HG02981 (cell line): ENCODE measurements at regions not wholly inside any gene's neighbourhood (a gene's known extent, or its start where the extent isn't known, plus 50 kb on each side); places are given as distances from the start of the nearest gene placed in this dataset.
"Not testable (repeated sequence)": the region's sequence is repeated elsewhere in the genome, so short reads cannot be mapped to it uniquely, and the experiment has no call there.

Experiments
- ATAC-seq: cut with Tn5 transposase; IDR thresholded peaks from one replicate; pipeline ENCODE4 v1.9.1; 2021; ENCODE audit warnings: mild to moderate bottlenecking, moderate library complexity; ENCODE audit not compliant: unreplicated experiment

DNA sequence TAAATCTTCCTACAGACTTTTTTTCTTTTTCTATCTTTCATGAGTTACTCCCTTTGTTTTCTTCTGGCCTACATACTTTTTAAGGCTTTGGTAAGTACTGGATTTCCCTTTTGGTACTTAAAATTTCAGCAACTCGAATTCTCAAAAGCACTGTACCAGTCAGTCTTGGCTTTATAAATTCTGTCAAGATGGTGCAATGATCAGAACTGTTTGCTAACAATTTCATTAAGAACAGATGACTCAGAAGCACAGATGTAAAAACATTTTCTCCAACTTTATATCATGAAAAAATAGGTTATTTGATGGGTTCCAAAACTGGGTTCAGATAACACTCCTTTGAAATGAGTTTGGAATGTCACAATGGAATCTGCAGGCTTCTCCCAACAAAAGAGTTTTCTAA is 1961.8 kb upstream of the FLRT2 start:
- no peak for ATAC-seq

DNA sequence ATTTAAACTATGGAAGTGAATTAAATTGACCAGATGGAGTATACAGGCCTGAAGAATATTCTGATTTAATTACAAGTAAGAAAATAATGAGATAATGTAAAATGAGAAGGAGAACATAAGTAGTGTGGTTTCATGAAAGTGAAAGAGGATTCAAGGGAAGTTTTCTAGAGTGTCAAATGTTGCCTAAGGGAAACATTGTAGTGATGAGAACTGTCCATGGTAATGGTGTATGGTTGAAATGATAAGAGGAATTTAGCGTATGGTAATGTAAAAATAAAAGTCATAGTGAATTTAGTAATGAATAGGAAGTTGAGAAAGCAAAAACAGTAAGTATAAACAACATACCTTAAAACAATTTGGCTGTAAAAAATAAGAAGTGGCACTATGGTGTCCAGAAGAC is 1954.6 kb upstream of the FLRT2 start:
- no peak for ATAC-seq

DNA sequence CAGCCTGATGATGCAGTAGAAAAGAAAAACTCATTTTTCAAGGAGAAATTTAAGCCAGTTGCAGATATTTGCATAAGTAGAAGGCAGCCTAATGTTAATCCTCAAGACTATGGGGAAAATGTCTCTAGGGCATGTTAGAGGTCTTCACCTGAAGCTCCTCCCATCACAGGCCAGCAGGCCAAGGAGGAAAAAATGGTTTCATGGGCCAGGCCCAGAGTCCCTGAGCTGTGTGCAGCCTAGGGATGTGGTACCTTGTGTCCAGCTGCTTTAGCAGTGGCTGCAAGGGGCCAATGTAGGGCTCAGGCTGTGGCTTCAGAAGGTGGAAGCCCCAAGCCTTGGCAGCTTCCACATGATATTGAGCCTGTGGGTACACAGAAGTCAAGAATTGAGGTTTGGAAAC is 1946.7 kb upstream of the FLRT2 start:
- ATAC-seq: no peak

DNA sequence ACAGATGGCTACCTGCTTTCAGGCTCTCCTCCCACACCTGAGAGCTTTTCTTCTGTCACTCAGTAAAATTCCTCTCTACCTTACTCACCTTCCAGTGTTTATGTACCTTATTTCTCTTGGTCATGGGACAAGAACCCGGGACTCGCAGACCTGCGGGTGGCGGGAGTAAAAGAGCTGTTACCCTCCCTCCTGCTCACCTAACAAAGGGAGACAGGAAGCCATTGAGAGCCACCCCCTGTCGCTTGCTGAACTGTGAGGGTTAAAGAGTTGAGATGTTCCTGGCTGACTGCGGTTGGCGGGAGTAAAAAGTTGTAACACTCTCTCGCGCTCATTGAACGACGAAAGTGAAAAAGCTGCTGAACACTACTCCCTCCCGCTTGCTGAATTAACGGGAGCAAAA is 1935.1 kb upstream of the FLRT2 start:
- ATAC-seq: no peak

DNA sequence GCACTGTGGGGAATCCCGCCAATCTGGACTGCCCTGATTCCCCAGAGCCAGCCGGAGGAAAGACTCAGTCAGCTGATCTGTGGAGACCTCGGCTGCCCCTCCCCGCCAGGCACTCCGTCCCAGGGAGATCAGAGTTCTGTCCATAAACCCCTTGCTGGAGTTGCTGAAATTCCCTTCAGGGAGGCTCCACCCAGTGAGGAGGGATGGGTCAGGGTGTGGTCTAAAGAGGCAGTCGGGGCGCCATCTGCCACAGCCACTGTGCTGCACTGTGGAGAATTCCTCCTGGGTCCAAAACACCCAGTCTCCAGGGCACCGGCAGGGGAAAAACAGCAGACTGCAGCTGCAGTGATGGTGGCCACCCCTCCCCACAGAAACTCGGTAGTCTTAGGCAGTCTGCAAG is 1922.3 kb upstream of the FLRT2 start:
- ATAC-seq: no peak

DNA sequence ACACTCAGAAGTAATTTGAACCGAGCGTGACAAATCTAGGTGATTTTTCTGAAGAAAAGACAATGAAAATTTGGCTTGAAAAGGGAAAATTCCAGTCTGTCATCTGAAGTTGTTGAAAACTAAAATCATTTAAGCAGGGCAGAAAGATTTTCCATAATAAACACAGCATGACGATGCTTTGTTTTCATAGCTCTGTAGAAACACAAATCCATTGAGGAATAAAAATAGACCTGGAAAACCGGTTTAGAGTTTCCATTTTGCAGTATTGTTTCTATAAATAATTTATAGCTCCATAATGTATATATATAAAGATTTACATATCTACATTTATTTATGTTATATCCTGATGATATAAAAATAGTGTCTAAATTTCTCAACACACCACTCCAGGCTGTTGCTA is 1918.5 kb upstream of the FLRT2 start:
- no peak for ATAC-seq

DNA sequence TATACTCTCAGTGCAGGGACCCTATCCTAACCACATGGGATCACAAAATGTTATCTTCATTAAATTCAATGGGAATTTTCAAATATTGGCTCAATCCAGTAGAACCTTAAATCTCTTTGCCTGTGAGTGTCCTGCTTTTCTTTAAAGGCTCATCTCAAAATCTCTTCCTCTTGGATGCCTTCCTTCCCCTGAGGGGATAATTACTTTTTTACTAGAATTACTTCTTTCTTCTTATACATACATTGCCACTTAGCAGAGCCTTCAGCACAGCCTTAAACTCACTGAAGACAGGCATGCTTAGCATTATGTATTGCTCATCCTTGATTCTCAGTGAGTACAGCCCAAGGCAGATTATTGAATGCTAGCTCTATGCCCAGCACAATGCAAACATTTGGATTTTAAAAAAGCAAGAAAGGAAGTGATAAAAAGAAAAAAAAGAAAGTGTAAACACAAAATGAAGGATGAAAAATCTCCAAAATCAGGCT is 1918.0 kb upstream of the FLRT2 start:
- no peak for ATAC-seq

DNA sequence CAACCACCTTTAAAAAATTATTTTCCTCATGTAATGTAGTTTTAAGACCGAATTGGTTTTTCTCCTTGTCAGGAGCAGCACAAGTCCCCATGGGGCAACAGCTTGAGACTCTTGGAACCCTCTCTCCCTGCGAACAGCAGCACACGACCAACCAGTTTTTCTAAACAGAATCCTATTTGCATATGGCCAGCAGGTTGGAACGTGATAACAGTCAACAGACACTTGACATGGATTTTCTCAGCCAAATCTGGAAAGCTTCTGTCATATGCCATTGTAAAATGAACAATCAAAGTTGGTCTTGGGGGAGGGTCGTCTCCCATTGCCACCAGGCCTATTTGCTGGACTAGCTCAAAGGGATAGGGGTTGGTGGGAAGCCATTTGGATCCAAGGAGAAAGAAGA is 1915.0 kb upstream of the FLRT2 start:
- ATAC-seq: no peak

DNA sequence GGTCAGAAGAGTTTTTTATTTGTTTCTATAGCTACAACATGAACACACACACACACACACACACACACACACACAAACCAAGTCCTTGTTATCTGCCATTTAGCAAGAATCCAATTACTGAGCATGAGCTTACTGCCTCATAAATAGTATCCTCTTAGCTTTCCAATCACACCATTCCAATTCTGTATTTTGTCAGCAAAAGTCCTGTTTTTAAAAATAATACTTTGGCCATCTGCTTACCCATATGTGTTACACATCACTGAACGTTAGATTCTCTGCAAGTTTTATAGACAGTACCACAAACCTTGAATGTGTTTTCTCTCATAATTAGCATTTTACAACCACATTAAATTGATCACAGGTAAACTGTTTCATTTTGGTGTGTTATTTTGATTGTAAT is 1905.4 kb upstream of the FLRT2 start:
- ATAC-seq: no peak

DNA sequence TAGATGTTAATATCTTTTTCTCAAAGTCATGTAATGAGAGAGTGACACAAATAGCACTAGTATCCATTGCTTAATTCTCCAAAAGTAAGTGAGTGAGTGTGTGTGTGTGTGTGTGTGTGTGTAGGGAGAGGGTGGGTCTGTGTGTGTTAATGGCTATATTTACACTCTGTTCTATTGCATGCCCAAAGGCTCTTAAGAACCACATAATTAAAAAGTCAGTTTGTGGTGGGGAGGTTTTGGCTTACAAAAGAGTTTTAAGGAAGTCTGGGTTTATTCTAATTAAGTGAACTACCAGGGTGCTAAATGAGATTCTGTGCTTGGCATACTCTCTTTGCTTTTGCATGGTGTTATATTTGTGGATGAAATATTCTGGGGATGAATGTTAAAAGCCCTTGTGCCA is 1897.6 kb upstream of the FLRT2 start:
- no peak for ATAC-seq

DNA sequence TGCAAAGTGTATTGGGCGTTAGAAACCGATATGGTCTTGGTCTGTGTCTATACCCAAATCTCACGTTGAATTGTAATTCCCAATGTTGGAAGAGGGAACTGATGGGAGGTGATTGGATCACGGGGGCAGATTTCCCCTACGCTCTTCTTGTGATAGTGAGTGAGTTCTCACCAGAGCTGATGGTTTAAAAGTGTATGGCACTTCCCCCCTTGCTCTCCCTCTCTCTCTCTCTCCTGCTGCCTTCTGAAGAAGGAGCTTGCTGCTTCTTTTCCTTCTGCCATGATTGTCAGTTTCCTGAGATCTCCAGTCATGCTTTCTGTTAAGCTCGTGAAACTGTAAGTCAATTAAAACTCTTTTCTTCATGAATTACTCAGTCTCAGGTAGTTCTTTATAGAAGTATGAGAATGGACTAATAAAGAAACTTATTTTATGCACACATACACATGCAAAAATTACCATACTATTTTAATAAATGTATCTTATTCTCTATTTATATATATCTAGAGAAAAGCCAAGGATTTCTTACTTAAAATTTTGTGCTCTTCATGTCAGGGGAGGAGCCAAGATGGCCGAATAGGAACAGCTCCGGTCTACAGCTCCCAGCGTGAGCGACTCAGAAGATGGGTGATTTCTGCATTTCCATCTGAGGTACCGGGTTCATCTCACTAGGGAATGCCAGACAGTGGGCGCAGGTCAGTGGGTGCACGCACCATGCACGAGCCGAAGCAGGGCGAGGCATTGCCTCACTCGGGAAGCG is 1891.0 kb upstream of the FLRT2 start:
- ATAC-seq: no peak

DNA sequence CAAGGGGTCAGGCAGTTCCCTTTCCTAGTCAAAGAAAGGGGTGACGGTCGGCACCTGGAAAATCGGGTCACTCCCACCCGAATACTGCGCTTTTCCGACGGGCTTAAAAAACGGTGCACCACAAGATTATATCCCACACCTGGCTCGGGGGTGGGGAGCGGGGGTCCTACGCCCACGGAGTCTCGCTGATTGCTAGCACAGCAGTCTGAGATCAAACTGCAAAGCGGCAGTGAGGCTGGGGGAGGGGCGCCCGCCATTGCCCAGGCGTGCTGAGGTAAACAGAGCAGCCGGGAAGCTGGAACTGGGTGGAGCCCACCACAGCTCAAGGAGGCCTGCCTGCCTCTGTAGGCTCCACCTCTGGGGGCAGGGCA is 1890.5 kb upstream of the FLRT2 start:
- ATAC-seq: not testable (repeated sequence)

DNA sequence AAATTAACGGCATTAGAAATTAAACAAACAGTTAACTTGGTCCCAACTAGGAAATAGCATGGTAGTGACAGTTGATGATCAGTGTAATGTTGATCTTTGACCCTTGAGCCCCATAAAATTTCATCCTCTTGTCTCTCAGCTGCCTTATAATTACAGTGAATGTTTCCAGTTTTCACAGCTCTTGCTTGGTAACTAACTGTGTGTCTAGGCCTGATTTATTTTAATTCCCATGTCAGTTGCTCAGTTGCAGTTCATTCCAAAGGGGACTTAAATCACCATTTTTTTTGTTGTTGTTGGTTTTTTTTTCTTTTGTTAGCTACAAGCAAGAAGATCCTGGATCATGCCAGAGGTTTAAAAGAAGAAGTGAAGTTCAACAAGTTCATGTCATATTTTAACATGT is 1883.7 kb upstream of the FLRT2 start:
- no peak for ATAC-seq

DNA sequence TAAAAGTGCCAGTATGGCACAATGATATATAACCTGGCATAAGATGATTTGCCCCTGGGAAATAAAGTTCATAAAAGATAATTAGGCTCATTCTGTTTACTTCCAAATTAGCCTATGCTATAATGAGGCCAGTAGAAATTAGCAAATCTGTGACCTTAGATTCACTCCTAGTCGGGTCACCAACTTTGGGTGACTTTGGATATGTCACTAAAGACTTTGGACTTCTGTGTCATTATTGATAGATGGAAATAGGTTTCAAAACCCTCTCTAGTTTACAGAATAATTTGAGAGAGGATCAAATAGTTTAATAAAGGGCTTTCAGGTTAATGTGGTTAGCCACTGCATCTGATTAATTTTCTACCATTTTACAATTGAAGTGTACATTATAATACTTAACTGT is 1869.3 kb upstream of the FLRT2 start:
- no peak for ATAC-seq

DNA sequence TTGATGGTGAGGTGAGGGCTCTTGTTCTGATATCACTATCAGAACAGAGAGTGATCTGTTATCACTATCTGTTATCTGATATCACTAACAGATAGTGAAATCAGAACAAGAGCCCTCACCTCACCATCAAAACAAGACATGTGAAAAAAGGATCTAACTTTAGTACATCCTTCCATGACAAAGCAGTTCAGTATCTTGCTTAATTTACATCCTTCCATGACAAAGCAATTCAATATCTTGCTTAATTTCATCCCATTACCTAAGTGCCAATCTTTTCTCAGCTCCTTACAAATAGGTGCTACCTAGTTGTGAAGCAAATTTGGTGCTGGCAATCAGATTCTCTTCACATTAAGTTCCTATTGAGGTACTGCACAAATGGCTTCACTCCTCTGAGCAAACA is 1865.6 kb upstream of the FLRT2 start:
- ATAC-seq: no peak

DNA sequence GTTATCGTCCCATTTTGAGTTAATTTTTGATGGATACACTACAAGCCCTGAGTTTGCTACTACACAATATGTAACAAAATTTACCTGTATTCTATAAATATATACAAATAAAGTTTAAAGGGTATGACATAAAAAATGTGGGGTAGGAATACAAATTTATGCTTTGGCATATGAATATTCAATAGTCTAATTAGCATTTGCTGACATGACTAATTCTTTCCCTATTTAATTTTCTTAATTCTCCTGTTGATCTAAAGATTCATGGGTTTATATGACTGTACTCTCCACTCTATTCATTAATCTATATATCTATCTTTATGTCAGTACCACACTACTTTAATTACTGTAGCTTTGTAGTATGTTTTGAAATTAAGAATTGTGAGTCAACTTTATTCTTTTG is 1840.7 kb upstream of the FLRT2 start:
- no peak for ATAC-seq

DNA sequence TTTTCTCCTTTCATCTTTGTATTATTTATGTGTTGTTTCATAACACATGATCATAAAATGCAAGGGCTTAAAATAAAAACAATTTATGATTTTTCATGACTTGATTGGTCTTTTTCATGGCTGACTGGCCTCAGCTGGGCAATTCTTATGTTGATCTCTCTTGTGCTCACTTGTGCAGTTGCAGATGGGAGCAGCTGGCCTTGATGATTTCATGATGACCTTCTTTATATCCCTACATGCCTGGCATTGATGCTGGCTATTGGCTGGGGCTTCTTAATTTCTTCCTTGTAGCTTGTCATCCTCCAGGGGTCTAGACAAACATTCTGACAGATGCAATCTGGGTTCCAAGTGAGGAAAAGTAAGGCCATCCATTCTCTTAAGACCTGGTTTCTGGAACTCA is 1832.8 kb upstream of the FLRT2 start:
- no peak for ATAC-seq

DNA sequence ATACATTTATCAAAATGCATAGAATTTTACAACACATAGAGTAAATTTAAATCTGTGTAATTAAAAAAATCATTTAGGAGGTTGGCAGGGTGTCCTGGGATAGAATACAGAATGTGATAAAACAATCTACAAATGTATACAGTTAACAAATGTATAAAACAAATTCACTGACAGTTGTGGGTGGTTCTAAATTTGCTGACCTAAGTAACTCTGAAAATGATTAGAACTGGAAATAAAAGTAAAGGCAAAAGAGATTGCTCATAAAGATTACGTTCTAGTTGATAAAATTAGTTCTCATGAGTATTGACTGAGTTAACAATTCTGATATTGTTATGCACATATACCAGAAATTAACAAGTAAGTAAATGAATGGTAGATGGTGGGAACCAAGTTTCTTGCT is 1827.3 kb upstream of the FLRT2 start:
- ATAC-seq: no peak

DNA sequence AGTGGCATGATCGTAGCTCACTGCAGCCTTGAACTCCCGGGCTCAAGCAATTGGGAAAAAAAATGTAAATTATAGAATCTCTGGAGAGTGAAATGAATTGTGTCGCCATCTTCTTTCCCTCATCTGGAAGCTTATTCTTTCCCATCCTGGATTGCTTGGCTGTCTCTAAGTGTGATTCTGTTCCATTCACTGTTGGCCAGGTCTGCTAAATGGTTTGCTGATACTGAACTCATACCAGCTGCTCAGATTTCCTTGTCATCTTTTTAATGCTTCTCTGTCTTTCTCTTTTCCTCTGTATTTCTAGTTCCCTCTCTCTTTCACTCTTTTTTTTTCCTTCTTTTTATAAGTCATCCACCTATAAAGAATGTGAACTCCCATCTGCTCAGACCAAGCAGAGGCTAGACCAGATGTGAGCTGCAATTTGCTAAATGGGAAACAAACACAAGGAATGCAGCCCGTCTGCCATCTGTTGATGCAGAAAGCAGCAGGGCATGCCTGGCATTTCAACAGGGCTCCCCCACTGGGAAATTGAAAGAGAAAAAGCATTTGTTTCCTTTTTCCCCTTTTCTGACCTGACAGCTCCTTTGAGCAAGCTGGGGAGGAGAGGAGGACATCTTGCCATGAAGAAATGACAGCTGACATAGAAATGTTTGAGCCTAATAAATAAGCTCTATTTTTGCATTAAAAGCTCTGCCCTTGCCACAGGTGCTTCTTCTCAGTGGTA is 1823.6 kb upstream of the FLRT2 start:
- no peak for ATAC-seq

DNA sequence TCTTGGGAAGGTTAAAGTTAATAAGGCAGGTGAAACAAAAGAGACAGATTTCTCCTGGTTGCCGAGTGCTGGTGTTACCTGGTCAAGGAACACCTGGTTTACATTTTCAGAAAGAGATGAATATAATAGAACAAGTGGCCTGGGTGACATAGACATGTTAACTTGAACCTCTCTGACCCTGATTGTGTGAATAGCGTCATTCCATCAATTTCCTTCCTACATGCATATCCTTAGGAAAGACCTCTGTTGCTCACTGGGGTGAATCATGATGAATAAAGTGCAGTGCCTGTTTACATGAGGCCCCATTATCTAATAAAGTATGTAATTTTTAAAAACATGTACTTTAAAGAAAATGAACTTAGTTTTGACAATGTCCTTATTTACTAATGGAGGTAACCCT is 1822.9 kb upstream of the FLRT2 start:
- ATAC-seq: no peak

DNA sequence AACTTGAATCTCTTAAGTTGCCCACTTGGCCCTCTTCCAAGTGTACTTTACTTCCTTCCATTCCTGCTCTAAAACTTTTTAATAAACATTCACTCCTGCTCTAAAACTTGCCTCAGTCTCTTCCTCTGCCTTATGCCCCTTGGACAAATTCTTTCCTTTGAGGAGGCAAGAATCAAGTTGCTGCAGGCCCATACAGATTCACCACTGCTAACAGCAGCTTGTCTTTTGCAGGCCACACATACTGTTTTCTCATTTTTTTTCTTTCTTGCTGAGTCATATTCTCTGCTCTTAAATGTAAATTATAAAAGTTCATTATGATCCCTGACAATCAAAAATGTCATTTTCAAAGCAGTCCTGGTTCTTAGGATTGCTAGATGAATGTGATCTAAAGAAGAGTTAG is 1820.8 kb upstream of the FLRT2 start:
- ATAC-seq: no peak

DNA sequence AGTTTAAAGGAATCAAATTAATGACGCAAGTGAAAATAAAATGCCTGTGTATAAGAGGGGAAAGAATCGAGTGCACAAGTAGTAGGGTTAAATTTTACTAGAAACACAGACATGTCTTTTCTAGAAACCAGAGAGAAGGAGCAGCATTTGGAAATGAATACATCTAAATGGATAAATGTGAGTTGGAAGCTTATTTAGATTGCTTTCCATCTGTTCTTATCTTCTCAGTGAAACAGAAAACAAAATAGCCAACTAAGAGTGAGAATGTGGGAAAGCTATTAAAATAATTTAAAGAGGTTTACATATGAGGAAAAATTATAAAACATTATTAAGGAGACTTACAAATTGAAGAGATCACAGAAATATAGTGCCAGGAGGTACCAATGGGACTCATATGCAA is 1818.9 kb upstream of the FLRT2 start:
- ATAC-seq: no peak
